SK-N-SH treated with all-trans-retinoic acid at 6 μM for 48 hours (cell line): ENCODE measurements at regions not wholly inside any gene's neighbourhood (a gene's known extent, or its start where the extent isn't known, plus 50 kb on each side); places are given as distances from the start of the nearest gene placed in this dataset.

Experiments used
- ATAC-seq: fragments of 200-7000 bp; cut with Tn5 transposase; 3 replicates; pipeline ENCODE4 v1.9.1; 2020; ENCODE audit warnings: mild to moderate bottlenecking, moderate library complexity
- CSDC2 ChIP-seq: fragments of 250-450 bp; sonication (Bioruptor Pico); IDR thresholded peaks from 2 replicates; pipeline ENCODE4 v1.5.0; 2020; ENCODE audit warnings: mild to moderate bottlenecking, moderate library complexity
- CSRNP3 ChIP-seq: fragments of 250-450 bp; sonication (Bioruptor Pico); IDR thresholded peaks from 2 replicates; pipeline ENCODE4 v1.5.1; 2021; ENCODE audit warnings: mild to moderate bottlenecking, moderate library complexity
- ESRRG ChIP-seq: fragments of 250-450 bp; sonication (Bioruptor Pico); IDR thresholded peaks from 2 replicates; pipeline ENCODE4 v1.6.1; 2021; ENCODE audit warnings: mild to moderate bottlenecking
- GLIS3 ChIP-seq: fragments of 250-450 bp; sonication (Bioruptor Pico); IDR thresholded peaks from 2 replicates; pipeline ENCODE4 v1.5.0; 2020; ENCODE audit warnings: mild to moderate bottlenecking, moderate library complexity
- ISL1 ChIP-seq: fragments of 250-450 bp; sonication (Bioruptor Pico); IDR thresholded peaks from 2 replicates; pipeline ENCODE4 v2.1.2; 2022; ENCODE audit warnings: mild to moderate bottlenecking, moderate library complexity
- OSR1 ChIP-seq: fragments of 250-450 bp; sonication (Bioruptor Pico); IDR thresholded peaks from 2 replicates; pipeline ENCODE4 v1.8.0; 2022; ENCODE audit warnings: moderate library complexity, mild to moderate bottlenecking, inconsistent platforms
- PATZ1 ChIP-seq: fragments of 250-450 bp; sonication (Bioruptor Pico); IDR thresholded peaks from 2 replicates; pipeline ENCODE4 v1.8.0; 2020; ENCODE audit warnings: mild to moderate bottlenecking, moderate library complexity, borderline replicate concordance
- POU6F1 ChIP-seq: fragments of 250-450 bp; sonication (Bioruptor Pico); IDR thresholded peaks from 2 replicates; pipeline ENCODE4 v1.8.0; 2021; ENCODE audit warnings: low read depth, mild to moderate bottlenecking, moderate library complexity, borderline replicate concordance
- PPARA ChIP-seq: fragments of 250-450 bp; sonication (Bioruptor Pico); IDR thresholded peaks from 2 replicates; pipeline ENCODE4 v1.5.0; 2020; ENCODE audit warnings: mild to moderate bottlenecking, borderline replicate concordance
- RARB ChIP-seq: fragments of 250-450 bp; sonication (Bioruptor Pico); IDR thresholded peaks from 2 replicates; pipeline ENCODE4 v1.8.0; 2021; ENCODE audit warnings: mild to moderate bottlenecking, moderate library complexity
- SNAI2 ChIP-seq: fragments of 250-450 bp; sonication (Bioruptor Pico); IDR thresholded peaks from 2 replicates; pipeline ENCODE4 v1.5.0; 2020; ENCODE audit warnings: mild to moderate bottlenecking, moderate library complexity
- TCF4 ChIP-seq: fragments of 250-450 bp; sonication (Bioruptor Pico); IDR thresholded peaks from 2 replicates; pipeline ENCODE4 v1.8.0; 2021; ENCODE audit warnings: mild to moderate bottlenecking, moderate library complexity, borderline replicate concordance
- TOX ChIP-seq: fragments of 250-450 bp; sonication (Bioruptor Pico); IDR thresholded peaks from 2 replicates; pipeline ENCODE4 v1.8.0; 2021; ENCODE audit warnings: mild to moderate bottlenecking, moderate library complexity, borderline replicate concordance
- TSHZ2 ChIP-seq: fragments of 250-450 bp; sonication (Bioruptor Pico); IDR thresholded peaks from 2 replicates; pipeline ENCODE4 v1.5.0; 2020; ENCODE audit warnings: mild to moderate bottlenecking, moderate library complexity
- ZC3H10 ChIP-seq: fragments of 250-450 bp; sonication (Bioruptor Pico); IDR thresholded peaks from 2 replicates; pipeline ENCODE4 v1.5.1; 2021; ENCODE audit warnings: mild to moderate bottlenecking, moderate library complexity
- ZFP3 ChIP-seq: fragments of 250-450 bp; sonication (Bioruptor Pico); IDR thresholded peaks from 2 replicates; pipeline ENCODE4 v1.5.0; 2020; ENCODE audit warnings: mild to moderate bottlenecking, moderate library complexity
- ZFP30 ChIP-seq: fragments of 450-650 bp; formaldehyde crosslinking; IDR thresholded peaks from 2 replicates; pipeline ENCODE4 v1.5.0; 2022; ENCODE audit warnings: mild to moderate bottlenecking, moderate library complexity
- ZNF565 ChIP-seq: fragments of 450-650 bp; formaldehyde crosslinking; conservative IDR thresholded peaks from 2 replicates; pipeline ENCODE4 v1.5.0; 2020; ENCODE audit warnings: low read depth, mild to moderate bottlenecking, moderate library complexity
- ZNF70 ChIP-seq: fragments of 450-650 bp; formaldehyde crosslinking; IDR thresholded peaks from 2 replicates; pipeline ENCODE4 v1.5.0; 2020; ENCODE audit warnings: mild to moderate bottlenecking, moderate library complexity
- ZNF8 ChIP-seq: fragments of 450-650 bp; formaldehyde crosslinking; IDR thresholded peaks from 2 replicates; pipeline ENCODE4 v1.5.0; 2020; ENCODE audit warnings: mild to moderate bottlenecking, moderate library complexity

- TF ChIP-seq CSRNP3 = no peak
- TF ChIP-seq ZFP30 (CRISPR knock-in tag) = no peak
- no peak for TF ChIP-seq POU6F1
- no peak for TF ChIP-seq SNAI2 (CRISPR knock-in tag)
- TF ChIP-seq PPARA (CRISPR knock-in tag) = no peak
- no peak for TF ChIP-seq TCF4
- no peak for TF ChIP-seq ZC3H10 (CRISPR knock-in tag)
- no peak for TF ChIP-seq ZNF565 (CRISPR knock-in tag)
- TF ChIP-seq ZNF70 (CRISPR knock-in tag) = no peak
- no peak for ATAC-seq
Observed at GRCh38 chr9:99300103-99300439, 78.0 kb downstream of the SEC61B start.

- TF ChIP-seq ISL1 (CRISPR knock-in tag) = no peak
- TF ChIP-seq ZNF565 (CRISPR knock-in tag) = no peak
- TF ChIP-seq ZFP3 (CRISPR knock-in tag) = no peak
- TF ChIP-seq TOX (CRISPR knock-in tag) = no peak
- no peak for TF ChIP-seq ZFP30 (CRISPR knock-in tag)
- no peak for TF ChIP-seq GLIS3 (CRISPR knock-in tag)
- TF ChIP-seq SNAI2 (CRISPR knock-in tag) = no peak
- ATAC-seq = no peak
Observed at GRCh38 chr9:99300603-99301002, 78.5 kb downstream of the SEC61B start.

GRCh38 chr9:99303177-99303576 is 81.1 kb downstream of the SEC61B start:
- TF ChIP-seq ZC3H10 (CRISPR knock-in tag) = no peak

GRCh38 chr9:99305124-99305523 is 83.0 kb downstream of the SEC61B start:
- no peak for TF ChIP-seq TSHZ2
- TF ChIP-seq CSDC2 (CRISPR knock-in tag) = no peak
- TF ChIP-seq ZNF8 = no peak
- no peak for TF ChIP-seq TOX (CRISPR knock-in tag)
- TF ChIP-seq ZFP30 (CRISPR knock-in tag) = no peak
- TF ChIP-seq GLIS3 (CRISPR knock-in tag) = no peak
- TF ChIP-seq ESRRG (CRISPR knock-in tag) = no peak
- no peak for TF ChIP-seq ZNF565 (CRISPR knock-in tag)
- no peak for ATAC-seq

More at GRCh38 chr9:99303177-99303576, 81.1 kb downstream of the SEC61B start:
- ATAC-seq = no peak

- no peak for ATAC-seq
- TF ChIP-seq CSDC2 (CRISPR knock-in tag) = no peak
- no peak for TF ChIP-seq ESRRG (CRISPR knock-in tag)
- no peak for TF ChIP-seq TCF4
- TF ChIP-seq ZNF8 = no peak
- no peak for TF ChIP-seq CSRNP3
- no peak for TF ChIP-seq PATZ1
- no peak for TF ChIP-seq ISL1 (CRISPR knock-in tag)
- TF ChIP-seq SNAI2 (CRISPR knock-in tag) = no peak
- TF ChIP-seq ZFP3 (CRISPR knock-in tag) = no peak
- TF ChIP-seq RARB (CRISPR knock-in tag) = no peak
- TF ChIP-seq TOX (CRISPR knock-in tag) = no peak
- no peak for TF ChIP-seq OSR1
- TF ChIP-seq ZNF565 (CRISPR knock-in tag) = no peak
- TF ChIP-seq ZFP30 (CRISPR knock-in tag) = no peak
- no peak for TF ChIP-seq TSHZ2
Observed at GRCh38 chr9:99305820-99306811, 84.0 kb downstream of the SEC61B start.
